Epithelial cell of esophagus (primary cell): ENCODE measurements at regions not wholly inside any gene's neighbourhood (a gene's known extent, or its start where the extent isn't known, plus 50 kb on each side); places are given as distances from the start of the nearest gene placed in this dataset.

Experiments used
- DNase-seq: peaks from one replicate; pipeline ENCODE4 v3.0.0; 2010; ENCODE audit warnings: low read depth
- H3K4me3 ChIP-seq: 2 replicates; pipeline ENCODE4 v1.5.1; 2011; ENCODE audit warnings: mild to moderate bottlenecking, low read length, control low read depth
- TF ChIP-seq, protein P1 (sequence below): IDR thresholded peaks from 2 replicates; pipeline ENCODE4 v1.5.1; 2011; ENCODE audit warnings: low read depth, mild to moderate bottlenecking, low read length, control low read depth, inconsistent platforms; ENCODE audit not compliant: insufficient read depth; ENCODE audit errors: missing control alignments

DNA sequence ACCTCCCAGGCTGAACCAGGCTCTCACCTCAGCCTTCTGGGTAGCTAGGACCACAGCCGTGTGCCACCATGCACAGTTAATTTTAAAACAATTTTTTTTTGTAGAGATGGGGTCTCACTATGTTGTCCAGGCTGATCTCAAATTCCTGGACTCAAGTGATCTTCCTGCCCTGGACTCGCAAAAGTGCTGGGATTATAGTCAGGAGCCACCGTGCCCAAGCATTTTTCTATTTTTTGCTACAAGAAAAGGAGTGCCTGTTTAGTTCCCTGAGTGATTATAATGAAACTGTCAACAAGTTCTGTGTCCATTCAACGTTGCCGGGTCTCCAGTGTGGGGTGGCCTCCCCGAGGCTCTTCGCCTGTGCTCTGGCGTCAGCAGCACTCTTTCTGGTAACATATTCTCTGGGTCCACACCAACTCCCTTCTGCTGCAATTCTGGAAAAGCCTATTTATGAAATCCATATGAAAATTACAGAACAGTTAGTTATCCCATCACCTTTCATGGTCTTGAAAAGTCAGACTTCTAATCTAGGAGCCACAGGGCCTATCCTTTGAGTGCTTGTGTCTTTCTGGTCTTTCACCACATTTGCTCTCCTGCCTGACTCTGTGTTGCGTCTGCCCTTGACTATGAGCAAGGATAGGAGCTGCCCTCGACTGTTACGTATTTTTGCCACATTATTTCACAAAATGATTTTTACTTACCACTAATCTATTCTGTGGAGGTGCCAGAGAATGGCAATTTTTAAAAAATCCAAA, 172.7 kb downstream of the SOCS6 start:
- no peak for DNase-seq
- TF ChIP-seq, protein P1, sequence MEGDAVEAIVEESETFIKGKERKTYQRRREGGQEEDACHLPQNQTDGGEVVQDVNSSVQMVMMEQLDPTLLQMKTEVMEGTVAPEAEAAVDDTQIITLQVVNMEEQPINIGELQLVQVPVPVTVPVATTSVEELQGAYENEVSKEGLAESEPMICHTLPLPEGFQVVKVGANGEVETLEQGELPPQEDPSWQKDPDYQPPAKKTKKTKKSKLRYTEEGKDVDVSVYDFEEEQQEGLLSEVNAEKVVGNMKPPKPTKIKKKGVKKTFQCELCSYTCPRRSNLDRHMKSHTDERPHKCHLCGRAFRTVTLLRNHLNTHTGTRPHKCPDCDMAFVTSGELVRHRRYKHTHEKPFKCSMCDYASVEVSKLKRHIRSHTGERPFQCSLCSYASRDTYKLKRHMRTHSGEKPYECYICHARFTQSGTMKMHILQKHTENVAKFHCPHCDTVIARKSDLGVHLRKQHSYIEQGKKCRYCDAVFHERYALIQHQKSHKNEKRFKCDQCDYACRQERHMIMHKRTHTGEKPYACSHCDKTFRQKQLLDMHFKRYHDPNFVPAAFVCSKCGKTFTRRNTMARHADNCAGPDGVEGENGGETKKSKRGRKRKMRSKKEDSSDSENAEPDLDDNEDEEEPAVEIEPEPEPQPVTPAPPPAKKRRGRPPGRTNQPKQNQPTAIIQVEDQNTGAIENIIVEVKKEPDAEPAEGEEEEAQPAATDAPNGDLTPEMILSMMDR = no peak
- H3K4me3 ChIP-seq = no peak overlapping the region

DNA sequence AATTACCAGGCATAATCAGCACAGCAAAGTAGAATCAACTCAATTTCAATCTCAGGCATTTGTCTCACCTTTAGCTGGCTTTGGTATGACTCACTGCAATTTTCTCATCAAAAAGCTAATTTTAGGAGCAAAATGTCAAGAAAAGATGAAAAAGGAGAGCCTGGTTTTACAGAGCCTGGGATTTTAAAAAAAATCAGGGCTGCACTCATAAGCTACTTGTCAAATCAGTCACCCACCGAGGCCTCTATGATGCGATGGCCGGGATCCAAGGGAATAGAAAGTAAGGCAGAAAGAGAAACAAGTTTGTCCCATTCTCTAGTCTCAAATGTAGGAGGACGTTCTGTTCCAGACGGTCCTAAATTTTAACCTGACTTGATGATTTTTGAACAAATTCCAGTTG, 170.9 kb downstream of the SOCS6 start:
- no peak for DNase-seq
- TF ChIP-seq, protein P1 = no peak
- no peak overlapping the region for H3K4me3 ChIP-seq

DNA sequence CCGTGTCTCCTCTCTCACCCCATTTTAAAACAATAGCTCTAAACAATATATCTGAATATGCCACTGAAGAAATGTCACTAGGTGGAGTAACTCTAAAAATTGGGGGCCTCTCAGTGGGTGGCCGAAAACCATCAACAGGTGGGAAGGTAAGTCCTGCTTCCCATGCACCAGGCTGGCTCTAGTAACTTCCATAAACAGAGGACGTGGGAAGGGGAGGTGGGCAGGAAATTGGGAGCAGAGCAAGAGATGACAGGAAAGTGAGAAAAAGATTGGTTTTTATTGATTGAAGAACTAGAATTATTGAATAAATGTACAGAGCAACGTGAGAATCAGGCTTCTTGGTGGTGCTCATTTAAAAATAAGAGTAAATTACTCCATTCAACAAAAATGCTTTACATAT, 170.4 kb downstream of the SOCS6 start:
- no peak for DNase-seq
- no peak overlapping the region for H3K4me3 ChIP-seq
- TF ChIP-seq, protein P1 = no peak

DNA sequence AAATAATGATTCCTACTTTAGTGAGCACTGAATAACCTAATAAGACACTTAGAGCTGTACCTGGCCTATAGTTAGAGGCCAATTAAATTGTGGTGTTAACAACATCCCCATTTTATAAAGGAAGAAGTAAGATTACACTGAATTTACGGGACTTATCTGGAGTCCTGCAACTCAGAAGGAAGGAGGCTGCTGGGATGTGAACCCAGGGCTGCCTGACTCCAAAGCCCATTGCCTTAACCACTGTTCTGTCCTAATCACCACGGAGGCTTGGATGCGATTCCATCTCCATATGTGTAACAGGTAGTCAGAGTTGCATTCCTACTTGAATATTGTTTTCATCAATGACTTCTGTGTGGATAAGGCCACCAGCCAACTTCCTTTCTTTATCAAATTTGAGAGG, 168.9 kb downstream of the SOCS6 start:
- TF ChIP-seq, protein P1 = no peak
- DNase-seq = no peak
- H3K4me3 ChIP-seq = no peak overlapping the region

DNA sequence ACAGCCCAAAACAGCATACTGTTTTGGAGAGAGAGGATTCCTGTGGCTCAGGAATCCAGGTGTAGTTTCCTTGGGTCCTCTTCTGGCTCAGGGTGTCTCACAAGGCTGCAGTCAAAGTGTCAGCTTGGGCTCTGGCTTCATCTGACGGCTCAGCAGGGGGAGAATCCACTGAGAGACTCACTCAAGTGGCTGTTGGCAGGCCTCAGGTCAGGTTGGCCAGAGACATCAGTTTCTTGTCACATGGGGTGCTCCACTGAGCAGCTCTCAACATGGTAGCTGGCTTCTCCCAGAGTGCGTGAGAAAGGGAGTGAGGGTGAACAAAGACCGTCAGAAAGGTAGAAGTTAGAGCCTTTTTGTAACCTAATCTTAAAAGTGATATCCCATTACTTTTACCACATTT, 168.4 kb downstream of the SOCS6 start:
- H3K4me3 ChIP-seq = no peak overlapping the region
- DNase-seq = no peak
- TF ChIP-seq, protein P1 = no peak

DNA sequence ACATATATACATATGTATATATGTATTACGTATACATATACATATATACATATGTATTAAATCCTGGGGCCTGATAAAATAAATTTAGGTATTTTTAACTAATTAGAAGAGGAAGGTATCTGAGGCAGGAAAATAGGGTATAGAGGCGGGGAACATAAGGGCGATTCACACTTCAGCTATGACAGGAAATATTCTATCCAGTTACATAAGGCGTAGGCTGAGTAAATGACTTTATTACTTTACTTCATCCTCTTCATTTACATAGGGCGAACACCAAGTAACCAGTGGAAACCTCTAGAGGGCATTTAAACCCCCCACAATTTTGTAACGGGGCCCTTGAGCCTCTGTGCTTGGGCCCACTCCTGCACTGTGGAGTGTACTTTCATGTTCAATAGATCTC, 167.5 kb downstream of the SOCS6 start:
- DNase-seq = no peak
- TF ChIP-seq, protein P1 = no peak
- no peak overlapping the region for H3K4me3 ChIP-seq

DNA sequence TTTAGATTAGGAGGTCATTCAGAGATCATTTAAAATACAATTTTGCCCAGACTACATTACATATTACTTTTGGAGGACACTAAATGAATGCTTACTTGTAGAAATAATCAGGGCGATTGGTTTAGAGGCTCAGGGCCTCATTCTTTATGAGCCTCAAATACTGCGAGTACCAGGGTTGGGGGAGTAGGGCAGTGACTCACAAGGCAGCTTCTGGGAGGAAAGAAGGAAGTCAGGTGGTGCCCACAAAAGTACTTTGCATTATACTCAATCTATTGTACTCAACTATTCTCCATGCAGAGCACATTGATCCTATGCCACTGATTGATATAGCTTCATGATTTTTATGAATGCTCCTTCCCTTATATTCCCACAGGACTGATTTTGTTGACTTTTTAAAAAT, 166.9 kb downstream of the SOCS6 start:
- no peak overlapping the region for H3K4me3 ChIP-seq
- TF ChIP-seq, protein P1 = no peak
- DNase-seq = no peak
